Neuronal stem cell (in vitro differentiated cells): ENCODE measurements at regions not wholly inside any gene's neighbourhood (a gene's known extent, or its start where the extent isn't known, plus 50 kb on each side); places are given as distances from the start of the nearest gene placed in this dataset. TPM values are rescaled to one million over a fixed set of nuclear protein-coding genes. Genes with fewer than 3 reads are reported as not detected.

Source experiments
- small RNA-seq: library from polyadenylated mRNA; stranded (forward); fragments of <200 nt; extraction: miRNeasy Mini kit (QIAGEN cat#:217004); gene quantifications from one replicate; pipeline ENCODE3, GENCODE V24; 2013; ENCODE audit not compliant: insufficient read depth

Small RNA genes in the stretch of these regions (small RNA-seq; reads per million reads assigned to genes)
- not detected for gene AC098590.2
- gene RN7SL193P, result not detected
